ENCODE measurements at regions not wholly inside any gene's neighbourhood (a gene's known extent, or its start where the extent isn't known, plus 50 kb on each side); places are given as distances from the start of the nearest gene placed in this dataset.

DNA sequence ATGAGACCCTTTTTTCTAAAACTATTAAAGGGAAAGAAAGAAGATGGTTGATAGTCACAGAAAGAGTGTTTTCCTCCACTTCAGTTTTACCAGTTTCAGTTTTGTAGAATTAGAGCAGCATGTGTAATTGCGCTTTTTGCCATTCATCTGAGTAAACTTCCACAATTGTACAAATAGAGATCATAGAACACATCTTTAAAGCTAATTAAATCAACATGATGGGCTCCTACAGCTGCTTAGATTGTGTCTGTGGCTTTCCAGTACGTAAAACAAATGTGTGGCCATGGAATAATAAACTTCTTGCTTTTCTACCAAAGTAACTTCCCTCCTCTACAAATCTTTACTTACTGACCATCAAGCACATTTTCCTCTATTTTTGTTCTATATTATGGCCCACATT is 84.2 kb upstream of the LRIG3 start:
- Histone ChIP-seq H3K4me1 (no peaks in the 10 kb centered on the region), H3K27ac (no peak overlapping the region), H3K36me3 (replicated peaks in 1 of 2; ENCODE audit: insufficient read depth in 1 of 2, low read depth in 2 of 2) (no peaks in the 10 kb centered on the region), H3K9me3 (no peaks in the 10 kb centered on the region), H3K27me3 (no peaks in the 10 kb centered on the region), H3K4me3 (no peak overlapping the region)
- ATAC-seq: no peak
- TF ChIP-seq, protein P1, sequence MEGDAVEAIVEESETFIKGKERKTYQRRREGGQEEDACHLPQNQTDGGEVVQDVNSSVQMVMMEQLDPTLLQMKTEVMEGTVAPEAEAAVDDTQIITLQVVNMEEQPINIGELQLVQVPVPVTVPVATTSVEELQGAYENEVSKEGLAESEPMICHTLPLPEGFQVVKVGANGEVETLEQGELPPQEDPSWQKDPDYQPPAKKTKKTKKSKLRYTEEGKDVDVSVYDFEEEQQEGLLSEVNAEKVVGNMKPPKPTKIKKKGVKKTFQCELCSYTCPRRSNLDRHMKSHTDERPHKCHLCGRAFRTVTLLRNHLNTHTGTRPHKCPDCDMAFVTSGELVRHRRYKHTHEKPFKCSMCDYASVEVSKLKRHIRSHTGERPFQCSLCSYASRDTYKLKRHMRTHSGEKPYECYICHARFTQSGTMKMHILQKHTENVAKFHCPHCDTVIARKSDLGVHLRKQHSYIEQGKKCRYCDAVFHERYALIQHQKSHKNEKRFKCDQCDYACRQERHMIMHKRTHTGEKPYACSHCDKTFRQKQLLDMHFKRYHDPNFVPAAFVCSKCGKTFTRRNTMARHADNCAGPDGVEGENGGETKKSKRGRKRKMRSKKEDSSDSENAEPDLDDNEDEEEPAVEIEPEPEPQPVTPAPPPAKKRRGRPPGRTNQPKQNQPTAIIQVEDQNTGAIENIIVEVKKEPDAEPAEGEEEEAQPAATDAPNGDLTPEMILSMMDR (IDR thresholded peaks at IDR 0.05): no peak
- TF ChIP-seq POLR2A (IDR thresholded peaks at IDR 0.05): no peak
- DNase-seq: no peak
- intact Hi-C loops (cut with DNase I): no loop called here
- 94 to 95% methylated on average over 2 of the region's 2 CpGs for WGBS, 2 donors

DNA sequence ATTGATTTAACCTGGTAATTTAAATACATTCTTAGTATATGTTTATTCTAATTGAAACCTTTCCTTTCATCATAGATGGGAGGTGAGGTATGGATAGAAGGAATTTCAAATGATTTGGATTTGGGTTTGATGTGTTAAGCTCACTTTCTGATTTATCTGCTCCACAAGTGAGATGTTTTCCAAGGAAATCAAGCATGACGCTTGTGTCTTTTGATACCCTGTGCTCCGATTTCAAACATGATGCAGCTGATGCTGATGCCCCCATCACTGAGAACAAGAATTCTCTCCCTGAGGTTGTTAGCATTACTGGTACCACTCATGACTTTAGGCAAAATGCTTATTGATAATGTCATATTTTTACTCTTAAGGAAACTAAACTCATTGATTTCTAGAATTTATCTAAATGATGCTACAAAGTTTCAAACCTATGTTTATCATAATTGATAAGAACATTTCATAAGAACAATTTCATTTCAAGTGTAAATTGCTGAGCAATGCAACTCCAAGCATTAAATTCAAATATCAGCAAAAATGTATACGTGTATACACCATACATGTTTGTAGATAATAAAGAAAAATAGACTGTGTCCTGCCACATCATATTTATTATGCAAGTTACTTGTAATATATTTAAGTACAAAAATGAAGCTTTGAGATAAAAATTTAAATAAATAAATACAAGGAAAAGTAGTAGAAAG is 75.5 kb upstream of the LRIG3 start:
- intact Hi-C loops (cut with DNase I): no loop called here
- H3K9me3 ChIP-seq: no peaks in the 10 kb centered on the region
- no peak overlapping the region for H3K4me3 ChIP-seq
- H3K27ac ChIP-seq: no peak overlapping the region
- H3K27me3 ChIP-seq: no peaks in the 10 kb centered on the region
- WGBS, 2 donors: 90 to 92% methylated on average over 3 of the region's 3 CpGs
- no peaks in the 10 kb centered on the region for H3K4me1 ChIP-seq
- ATAC-seq (no peak), DNase-seq (no peak)
- TF ChIP-seq, protein P1 (IDR thresholded peaks at IDR 0.05): no peak
- TF ChIP-seq POLR2A (IDR thresholded peaks at IDR 0.05): no peak
- no peaks in the 10 kb centered on the region for H3K36me3 ChIP-seq (replicated peaks in 1 of 2; ENCODE audit: insufficient read depth in 1 of 2, low read depth in 2 of 2)

GRCh38 chr12:58988643-58989344 is 68.5 kb upstream of the LRIG3 start:
- Histone ChIP-seq H3K4me1 (no peaks in the 10 kb centered on the region), H3K36me3 (replicated peaks in 1 of 2; ENCODE audit: insufficient read depth in 1 of 2, low read depth in 2 of 2) (no peaks in the 10 kb centered on the region), H3K9me3 (no peaks in the 10 kb centered on the region), H3K27ac (no peak overlapping the region), H3K27me3 (no peaks in the 10 kb centered on the region), H3K4me3 (no peak overlapping the region)
- intact Hi-C loops (cut with DNase I): no loop called here
- no peak for DNase-seq
- WGBS, 2 donors: 73 to 83% methylated on average over 1 of the region's 1 CpG
- no peak for ATAC-seq
- no peak for TF ChIP-seq POLR2A (IDR thresholded peaks at IDR 0.05)
- TF ChIP-seq, protein P1 (IDR thresholded peaks at IDR 0.05): no peak

- ATAC-seq (no peak), DNase-seq (no peak)
- H3K4me3 ChIP-seq: no peak overlapping the region
- H3K4me1 ChIP-seq: no peaks in the 10 kb centered on the region
- no peaks in the 10 kb centered on the region for H3K36me3 ChIP-seq (replicated peaks in 1 of 2; ENCODE audit: insufficient read depth in 1 of 2, low read depth in 2 of 2)
- H3K27me3 ChIP-seq: no peaks in the 10 kb centered on the region
- no peak for TF ChIP-seq POLR2A (IDR thresholded peaks at IDR 0.05)
- TF ChIP-seq, protein P1 (IDR thresholded peaks at IDR 0.05): no peak
- intact Hi-C loops (cut with DNase I): no loop called here
- 67 to 75% methylated on average over 3 of the region's 3 CpGs for WGBS, 2 donors
- H3K27ac ChIP-seq: no peak overlapping the region
- no peaks in the 10 kb centered on the region for H3K9me3 ChIP-seq
Measured at GRCh38 chr12:58981961-58982360, 61.7 kb upstream of the LRIG3 start.

GRCh38 chr12:58980768-58981167 is 60.5 kb upstream of the LRIG3 start:
- TF ChIP-seq, protein P1 (IDR thresholded peaks at IDR 0.05): no peak
- no peak for TF ChIP-seq POLR2A (IDR thresholded peaks at IDR 0.05)
- no peak overlapping the region for H3K4me3 ChIP-seq
- no peaks in the 10 kb centered on the region for H3K36me3 ChIP-seq (replicated peaks in 1 of 2; ENCODE audit: insufficient read depth in 1 of 2, low read depth in 2 of 2)
- H3K4me1 ChIP-seq: no peaks in the 10 kb centered on the region
- H3K27ac ChIP-seq: no peak overlapping the region
- no peak for DNase-seq
- no peak for ATAC-seq
- H3K27me3 ChIP-seq: no peaks in the 10 kb centered on the region
- intact Hi-C loops (cut with DNase I): no loop called here
- 92 to 95% methylated on average over 1 of the region's 1 CpG for WGBS, 2 donors
- no peaks in the 10 kb centered on the region for H3K9me3 ChIP-seq
